Myocyte (in vitro differentiated cells): ENCODE measurements at regions not wholly inside any gene's neighbourhood (a gene's known extent, or its start where the extent isn't known, plus 50 kb on each side); places are given as distances from the start of the nearest gene placed in this dataset.
A peak's percentile ranks its signal among the peaks of the same experiment; 100 is the strongest.
"Not testable (repeated sequence)": the region's sequence is repeated elsewhere in the genome, so short reads cannot be mapped to it uniquely, and the experiment has no call there.

Source experiments
- DNase-seq: peaks from one replicate; pipeline ENCODE4 v3.0.0-alpha.2; 2012; ENCODE audit warnings: low read depth

DNA sequence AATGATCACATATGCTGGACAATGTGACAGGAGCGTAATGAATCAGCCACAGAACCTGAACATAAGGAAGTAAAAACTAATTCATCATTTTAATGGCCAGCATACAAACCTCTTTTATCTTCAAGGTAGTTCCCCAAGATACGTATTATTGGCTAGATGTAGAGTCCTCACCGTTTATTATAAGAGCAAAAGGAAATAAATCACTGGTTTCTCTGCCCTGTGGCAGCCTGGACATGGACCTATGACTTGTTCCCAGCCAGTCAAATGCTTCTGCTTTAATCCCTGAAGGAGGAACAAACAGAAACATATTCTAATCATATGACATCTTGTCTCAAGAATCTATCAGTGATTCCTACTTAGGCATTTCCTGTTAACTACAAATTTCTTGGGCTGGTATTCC, 86.8 kb upstream of the FAM241A start:
- no peak for DNase-seq

DNA sequence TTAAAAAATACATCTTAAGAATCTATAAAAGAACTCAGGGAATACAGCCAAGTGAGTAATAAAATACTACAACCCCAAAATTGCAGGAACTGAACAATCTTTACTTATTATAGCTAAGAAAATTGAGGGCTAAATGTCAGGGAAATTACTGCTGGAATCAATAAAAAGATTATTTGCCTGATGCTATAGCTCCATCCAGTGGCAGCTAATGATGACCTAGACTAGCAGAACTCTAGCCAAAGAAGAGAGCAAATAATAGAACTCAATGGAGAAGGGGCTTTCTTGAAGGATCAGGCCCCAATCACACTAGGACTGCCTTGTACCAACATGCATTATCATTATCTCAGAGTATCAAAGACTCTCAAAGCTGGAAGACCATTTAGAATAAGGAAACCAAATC, 85.0 kb upstream of the FAM241A start:
- DNase-seq, result peak; percentile 39

DNA sequence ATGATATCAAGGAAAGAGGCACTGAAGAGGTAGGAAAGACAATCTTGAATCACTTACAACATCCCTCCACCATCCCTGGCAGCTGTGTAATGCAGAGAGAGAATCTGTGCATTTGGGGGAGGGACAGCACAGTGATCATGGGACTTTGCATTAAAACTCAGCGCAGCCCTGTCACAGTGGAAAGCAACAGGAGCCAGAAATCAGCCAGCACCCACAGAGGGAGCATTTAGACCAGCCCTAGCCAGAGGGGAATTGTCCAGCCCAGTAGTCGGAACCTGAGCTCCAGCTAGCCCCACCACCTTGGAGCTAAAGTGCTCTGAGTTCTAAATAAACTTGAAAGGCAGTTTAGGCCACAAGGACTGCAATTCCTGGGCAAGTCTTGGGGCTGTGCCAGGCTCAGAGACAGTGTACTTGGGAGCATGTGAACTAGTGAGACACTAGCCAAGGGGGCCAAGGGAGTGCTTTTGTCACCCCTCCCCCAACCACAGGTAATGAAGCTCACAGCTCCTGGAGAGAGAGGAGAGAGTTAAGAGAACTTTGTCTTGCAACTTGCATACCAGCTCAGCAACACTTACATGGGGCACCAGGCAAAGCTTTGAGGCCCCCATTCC, 83.9 kb upstream of the FAM241A start:
- no peak for DNase-seq

DNA sequence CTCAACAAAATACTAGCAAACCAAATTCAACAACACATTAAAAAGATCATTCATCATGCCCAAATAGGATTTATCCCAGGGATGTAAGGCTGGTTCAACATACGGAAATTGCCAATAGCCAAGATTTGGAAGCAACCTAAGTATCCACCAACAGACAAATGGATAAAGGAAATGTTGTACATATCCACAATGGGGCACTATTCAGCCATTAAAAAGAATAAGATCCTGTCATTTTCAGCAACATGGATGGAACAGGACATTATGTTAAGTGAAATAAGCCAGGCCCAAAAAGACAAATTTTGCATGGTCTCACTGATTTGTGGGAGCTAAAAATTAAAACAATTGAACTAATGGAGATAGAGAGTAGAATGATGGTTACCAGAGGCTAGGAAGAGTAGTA, 82.0 kb upstream of the FAM241A start:
- no peak for DNase-seq

DNA sequence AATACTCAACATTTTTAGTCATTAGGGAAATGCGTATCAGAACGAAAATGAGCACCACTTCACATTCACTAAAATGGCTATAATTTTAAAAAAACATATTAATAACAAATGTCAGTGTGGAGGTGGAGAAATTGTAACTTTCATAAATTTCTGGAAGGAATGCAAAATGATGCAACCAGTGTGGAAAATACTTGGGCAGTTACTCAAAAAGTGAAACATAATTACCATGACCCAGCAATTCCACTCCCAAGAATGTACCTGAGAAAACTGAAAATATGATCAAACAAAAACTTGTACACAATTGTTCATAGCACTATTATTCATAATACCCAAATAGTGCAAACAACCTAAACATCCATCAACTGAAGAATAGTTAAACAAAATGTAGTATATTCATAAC, 76.1 kb upstream of the FAM241A start:
- no peak for DNase-seq

DNA sequence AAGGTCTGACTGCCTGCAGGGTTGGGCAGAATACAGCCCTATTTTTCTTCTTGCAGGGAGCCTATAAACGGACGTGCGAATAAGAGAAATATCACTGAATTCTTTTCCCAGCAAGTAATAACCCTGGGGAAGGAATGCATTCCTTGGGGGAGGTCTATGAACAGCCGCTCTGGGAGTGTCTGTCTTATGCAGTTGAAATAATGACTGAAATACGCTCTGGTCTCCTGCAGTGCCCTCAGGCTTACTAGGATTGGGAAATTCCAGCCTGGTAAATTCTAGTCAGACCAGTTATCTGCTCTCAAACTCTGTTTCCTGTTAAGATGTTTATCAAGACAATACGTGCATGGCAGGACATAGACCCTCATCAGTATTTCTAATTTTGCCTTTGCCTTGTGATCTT, 72.1 kb upstream of the FAM241A start:
- DNase-seq, result no peak

DNA sequence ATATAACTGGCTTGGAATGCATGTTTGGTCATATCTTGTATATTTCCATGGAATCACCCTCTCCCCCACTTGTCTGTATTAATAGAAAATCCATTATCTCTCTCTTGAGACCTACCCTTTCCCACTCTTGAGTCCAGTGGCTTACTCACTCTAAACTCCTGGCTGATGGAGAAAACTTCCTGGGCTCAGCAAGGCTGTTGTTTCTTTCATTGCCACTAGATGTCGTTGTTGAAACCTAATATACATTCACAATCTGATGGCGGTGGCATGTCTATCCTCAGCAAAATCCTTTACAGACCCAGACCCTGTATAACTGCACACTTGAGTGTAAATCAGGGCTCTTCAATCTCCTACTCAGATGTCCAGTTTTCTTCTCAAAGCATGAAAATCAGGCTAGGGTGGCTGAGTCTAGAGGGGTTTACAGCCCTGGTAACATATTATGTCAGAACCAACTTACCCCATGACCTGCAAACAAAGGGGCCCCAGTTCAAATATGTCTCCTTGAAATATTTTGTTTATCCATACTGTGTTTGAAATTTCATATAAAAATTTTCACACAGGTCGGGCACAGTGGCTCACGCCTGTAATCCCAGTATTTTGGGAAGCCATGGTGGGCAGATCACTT, 70.0 kb upstream of the FAM241A start:
- peak; percentile 52 for DNase-seq

DNA sequence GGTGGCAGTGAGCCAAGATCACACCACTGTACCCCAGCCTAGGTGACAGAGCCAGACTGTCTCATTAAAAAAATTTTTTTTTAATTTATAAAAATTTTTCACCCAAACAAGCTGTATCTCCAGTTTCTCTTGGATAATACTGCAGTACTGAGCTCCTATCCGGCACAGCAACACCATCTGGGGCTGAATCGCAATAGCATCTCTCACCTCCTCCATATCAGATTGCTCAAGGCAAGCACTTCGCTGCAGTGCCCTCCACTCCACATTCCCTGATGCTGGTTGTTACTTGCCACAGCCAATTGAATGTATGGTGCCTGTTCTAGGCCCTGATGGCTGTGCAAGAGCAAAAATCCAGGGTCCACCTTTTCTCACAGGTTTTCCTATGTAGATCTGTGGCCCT, 69.3 kb upstream of the FAM241A start:
- no peak for DNase-seq

DNA sequence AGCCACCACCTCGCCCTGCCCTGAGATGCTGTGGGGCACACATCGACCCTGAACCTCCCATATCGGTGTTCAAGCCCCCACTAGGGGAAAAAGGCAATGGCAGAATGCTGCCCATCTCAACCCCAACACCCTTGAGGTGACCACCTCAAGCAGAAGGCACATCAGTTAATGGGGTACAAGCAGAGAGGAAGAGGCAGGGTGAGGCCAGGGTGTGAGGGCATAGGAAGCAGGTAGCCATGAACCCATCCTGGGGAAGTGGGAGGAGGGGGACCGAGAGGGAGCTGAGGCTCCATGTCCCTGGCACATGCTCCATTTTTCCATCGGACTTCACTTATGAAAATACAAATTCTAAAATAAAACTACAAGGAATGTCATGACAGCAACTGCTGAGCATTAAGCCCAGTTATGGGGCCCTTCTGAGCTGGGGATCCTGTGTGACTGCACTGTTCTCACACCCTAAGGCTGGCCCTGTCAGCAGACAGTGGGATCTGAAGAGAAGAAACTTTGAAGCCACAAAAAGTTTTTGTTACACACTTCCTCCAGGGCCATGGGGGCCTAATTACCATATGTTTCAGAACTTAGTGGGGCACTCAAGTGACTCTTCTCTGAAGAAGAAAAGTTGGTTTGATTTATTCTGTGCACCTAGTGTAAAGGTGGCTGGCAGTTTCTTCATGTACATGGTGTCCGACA, 68.2 kb upstream of the FAM241A start:
- no peak for DNase-seq

DNA sequence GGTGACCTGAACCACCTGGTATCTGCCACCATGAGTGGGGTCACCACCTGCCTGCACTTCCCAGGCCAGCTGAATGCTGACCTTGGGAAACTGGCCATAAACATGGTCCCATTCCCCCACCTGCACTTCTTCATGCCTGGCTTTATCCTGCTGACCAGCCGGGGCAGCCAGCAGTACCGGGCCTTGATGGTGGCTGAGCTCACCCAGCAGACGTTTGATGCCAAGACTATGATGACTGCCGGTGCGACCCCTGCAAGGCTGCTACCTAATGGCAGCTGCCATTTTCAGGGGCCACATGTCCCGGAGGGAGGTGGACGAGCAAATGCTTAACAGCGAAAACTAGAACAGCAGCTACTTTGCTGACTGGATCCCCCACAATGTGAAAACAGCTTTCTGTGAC, 67.5 kb upstream of the FAM241A start:
- DNase-seq, result no peak

DNA sequence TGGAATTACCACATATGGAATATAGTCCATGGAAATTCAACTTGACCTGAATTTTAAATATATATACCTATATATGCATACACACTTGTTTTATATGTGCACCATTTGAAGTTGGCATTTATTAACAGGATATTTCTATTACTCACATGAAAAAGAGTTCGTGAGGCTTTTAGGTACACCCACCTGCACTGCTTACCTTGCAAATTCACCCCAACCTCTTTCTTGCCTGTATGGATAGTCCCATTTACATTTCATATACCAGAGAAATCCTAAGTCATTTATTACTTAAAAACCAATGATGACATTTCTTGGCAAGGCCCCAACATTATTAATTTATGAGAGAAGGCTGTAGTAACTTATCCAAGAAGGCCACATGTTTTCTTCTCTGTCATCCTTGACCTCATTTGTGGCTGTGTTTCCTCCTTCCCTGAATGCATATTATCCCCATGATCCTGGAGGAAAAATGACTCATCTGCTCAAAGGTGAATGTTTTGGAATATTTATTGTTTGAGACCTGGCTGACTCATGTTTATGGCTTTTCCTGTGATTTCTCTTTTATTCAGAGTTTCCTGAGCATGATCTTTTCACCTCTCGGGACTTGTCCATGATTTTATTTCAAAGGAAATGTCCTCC, 62.2 kb upstream of the FAM241A start:
- peak; percentile 44 for DNase-seq

DNA sequence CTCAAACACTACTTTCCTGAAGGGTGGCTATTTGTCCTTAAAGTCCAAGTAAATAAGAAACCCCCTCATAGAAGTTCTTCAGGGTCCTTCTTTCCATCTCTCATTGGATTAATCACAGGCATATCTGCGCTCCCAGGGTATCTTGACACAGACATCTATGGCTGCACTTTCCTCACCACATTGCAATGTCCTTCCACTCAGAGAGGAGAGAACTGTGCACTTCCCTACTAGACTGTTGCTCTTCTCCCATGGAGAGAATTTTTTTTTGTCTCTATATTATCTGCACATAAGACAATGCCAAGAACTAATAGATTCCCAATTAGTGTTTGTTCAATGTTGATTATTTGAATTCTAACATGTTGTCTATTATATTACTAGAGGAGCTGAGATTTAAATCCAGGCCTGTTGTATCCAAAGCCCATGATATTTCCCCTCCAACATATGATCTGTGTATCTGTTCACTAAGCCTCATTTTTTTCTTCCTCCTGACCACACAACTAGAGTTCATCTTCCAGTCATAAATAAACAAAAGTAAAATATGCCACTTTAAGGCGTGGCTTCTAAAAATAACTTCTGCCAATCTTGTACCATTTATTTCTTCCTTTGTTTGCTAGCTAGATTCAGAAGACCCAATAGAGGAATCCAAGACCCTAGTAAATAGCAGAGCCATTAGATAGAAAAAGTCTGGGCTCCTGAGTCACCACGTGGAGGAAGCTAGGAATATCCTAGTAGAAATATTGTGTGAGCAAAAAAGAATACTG, 61.5 kb upstream of the FAM241A start:
- peak; percentile 46 for DNase-seq

DNA sequence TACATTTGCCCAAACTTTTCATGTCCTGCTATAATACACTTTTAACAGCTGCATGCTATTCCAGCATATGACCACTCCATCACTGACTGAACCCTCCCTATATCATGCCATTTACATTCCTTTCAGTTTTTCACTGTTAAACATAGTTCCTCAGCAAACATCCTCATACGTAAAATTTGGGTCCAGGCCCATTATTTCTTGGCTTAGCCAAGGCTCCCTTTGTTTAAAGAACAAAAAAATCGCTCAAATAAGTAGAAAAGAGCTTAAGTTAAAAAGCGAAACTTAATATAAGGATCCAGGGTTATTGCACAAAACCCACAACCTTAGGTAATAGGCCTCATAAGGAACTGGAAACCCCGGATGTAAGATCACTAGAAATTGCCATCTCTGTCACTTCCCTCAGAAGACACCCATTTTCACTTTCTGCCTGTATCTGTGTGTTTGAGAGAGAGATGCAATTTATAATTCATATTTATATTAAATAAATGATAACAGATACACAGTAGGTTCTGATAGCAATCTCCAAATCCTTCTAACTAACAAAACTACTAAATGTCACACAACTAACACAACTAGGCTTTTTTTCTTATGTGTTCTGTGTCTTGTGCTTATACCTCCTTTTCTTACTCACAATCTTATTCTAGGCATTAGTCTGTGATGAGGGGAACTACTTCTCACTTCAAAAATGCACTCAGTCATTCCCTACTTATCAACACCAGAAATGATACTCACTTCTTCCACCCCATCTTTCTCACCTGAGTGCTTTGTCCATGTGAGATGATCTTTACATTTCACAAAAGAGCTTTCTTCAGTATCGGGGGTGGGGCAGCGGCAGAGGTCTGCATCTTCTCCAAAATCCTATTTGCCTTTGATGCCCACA, 59.9 kb upstream of the FAM241A start:
- no peak for DNase-seq

DNA sequence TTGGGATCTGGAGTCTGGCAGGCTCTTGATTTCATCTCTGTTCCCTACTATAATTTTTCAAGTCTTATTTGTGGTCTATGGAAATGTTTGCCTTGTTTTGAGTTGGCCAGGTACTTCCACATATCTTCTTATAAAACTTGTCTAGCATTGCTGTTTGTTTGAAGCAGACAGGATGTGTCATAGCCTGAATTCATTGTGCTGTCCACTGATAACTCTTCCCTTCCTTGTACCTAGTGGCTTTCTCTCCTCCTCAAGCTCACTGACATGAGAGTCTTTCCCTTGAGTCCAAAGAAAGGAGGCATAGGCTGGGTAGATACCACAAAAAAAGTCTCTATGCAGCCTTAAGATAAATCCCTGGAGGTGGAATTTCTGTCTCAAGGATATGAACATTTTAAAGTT, 59.2 kb upstream of the FAM241A start:
- DNase-seq, result no peak

DNA sequence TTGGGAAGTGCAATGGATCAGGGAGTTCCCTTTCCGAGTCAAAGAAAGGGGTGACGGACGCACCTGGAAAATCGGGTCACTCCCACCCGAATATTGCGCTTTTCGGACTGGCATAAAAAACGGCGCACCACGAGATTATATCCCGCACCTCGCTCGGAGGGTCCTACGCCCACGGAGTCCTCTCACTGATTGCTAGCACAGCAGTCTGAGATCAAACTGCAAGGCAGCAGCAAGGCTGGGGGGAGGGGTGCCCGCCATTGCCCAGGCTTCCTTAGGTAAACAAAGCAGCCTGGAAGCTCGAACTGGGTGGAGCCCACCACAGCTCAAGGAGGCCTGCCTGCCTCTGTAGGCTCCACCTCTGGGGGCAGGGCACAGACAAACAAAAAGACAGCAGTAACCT, 58.6 kb upstream of the FAM241A start:
- not testable (repeated sequence) for DNase-seq

DNA sequence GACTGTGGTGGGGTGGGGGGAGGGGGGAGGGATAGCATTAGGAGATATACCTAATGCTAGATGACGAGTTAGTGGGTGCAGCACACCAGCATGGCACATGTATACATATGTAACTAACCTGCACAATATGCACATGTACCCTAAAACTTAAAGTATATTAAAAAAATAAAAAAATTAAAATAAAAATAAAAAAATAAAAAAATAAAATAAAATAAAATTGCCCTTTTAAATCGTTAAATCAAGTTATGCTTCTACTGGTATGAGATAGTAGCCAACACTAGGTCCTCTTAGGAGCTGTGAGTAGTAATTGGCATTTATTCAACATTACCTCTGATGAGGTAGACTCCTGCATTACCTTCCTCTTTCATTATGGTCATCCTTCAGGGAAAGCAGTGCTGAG, 52.9 kb upstream of the FAM241A start:
- not testable (repeated sequence) for DNase-seq

DNA sequence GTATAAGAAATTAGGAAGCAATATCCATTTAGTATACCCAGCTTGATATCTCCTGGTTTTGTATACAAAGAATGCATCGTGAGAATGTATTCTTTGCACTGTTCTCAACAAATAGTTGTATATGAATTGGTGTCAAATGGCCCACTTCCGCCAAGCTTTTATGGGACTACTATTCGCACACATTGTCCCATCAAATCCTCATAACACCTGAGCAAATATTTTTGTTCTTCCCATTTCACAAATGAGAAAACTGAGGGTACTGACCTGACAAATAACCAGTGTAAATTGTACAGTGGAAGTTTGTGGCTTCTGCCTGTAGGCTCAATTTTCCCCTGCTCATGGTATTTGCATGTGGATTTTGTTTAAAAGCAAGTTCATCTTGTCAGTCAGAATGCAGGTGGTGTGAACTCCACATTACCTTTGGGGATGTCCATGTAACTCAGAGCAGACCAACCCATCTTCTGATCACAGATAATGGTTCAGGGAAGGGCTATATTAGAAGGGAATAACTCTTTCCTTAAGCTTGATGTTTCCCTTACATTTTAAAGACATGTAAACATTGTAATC, 51.5 kb upstream of the FAM241A start:
- DNase-seq, result no peak

DNA sequence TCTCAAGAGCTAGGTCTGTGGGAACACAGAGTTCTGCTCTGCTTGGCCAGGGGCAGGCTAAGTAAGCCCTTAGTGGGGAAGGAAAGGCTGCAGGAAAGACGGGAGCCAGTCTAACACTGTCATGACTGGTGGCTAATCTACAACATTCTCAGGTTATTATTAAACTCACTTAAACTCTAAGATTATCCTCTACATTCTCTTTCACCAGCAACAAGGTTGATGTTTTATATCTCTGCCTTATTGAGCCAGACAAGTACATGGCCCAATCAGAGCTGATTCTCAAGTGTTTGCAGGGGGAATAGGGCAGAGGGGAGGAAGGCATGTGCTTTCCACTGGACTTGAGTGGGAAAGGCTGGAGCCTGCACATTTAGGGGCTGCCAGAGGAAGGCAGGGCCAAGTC, 50.9 kb upstream of the FAM241A start:
- DNase-seq, result no peak
